Forelimb muscle (tissue), 1 donor: ENCODE measurements at regions not wholly inside any gene's neighbourhood (a gene's known extent, or its start where the extent isn't known, plus 50 kb on each side); places are given as distances from the start of the nearest gene placed in this dataset.
"Not testable (repeated sequence)": the region's sequence is repeated elsewhere in the genome, so short reads cannot be mapped to it uniquely, and the experiment has no call there.

ENCODE experiments used
- DNase-seq: peaks from one replicate; pipeline ENCODE4 v3.0.0-alpha.2; 2013; ENCODE audit warnings: low read depth

DNA sequence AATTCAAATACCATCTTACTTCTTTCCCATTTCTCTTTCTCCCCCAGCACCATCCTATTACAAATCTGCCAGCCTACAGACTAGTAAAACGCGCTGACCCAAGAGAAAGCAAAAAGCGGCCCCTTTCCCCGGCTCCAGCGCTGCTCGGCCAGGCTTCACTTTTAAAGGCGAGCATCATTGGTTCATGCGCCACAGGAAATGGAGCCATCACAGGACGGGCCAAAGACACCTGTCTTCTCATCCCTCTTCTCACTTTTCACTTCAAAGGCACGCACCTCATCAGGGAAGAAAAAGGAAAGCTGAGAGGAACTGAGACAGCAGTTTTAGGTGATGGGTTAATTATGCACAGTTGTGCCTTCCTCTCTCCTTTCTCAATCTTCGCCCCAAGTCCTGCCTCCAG lies 664.2 kb upstream of the USP24 start:
- DNase-seq = no peak

DNA sequence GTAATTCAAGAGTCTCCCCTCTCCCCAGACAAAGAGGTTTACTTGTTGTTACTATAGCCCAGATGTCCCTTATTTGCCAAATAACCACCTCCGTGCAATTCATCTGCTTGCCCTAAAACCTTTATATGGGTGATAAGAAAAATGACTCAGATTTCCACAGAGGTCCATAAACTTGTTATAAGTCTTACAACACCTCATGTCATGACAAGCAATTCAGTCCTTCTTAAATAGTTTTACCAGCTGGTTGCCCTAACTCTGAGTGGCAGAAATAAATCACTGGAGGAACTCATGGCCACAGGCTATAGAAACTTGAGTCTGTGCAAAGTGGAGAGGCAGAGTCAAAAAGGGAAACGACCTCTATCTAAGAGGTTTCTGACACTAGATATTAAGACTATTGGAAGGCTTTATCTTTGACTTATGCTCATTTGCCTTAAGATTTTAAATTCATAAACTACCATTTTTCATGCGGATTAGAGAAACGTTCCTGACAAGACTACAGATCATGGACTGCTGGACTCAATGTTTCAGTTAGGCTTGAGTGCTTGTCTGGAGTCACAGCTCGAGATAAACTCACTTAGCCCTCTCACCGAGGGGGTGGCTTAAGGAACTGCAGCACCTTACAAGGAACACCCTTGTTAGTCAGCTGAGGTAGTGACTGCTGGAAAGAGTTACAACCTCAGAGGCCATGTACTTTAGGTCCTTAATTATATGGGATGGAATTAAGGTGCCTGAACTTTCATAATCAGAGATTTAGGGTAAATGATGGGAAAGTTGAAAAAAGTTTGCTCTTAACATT lies 662.5 kb upstream of the USP24 start:
- no peak for DNase-seq

DNA sequence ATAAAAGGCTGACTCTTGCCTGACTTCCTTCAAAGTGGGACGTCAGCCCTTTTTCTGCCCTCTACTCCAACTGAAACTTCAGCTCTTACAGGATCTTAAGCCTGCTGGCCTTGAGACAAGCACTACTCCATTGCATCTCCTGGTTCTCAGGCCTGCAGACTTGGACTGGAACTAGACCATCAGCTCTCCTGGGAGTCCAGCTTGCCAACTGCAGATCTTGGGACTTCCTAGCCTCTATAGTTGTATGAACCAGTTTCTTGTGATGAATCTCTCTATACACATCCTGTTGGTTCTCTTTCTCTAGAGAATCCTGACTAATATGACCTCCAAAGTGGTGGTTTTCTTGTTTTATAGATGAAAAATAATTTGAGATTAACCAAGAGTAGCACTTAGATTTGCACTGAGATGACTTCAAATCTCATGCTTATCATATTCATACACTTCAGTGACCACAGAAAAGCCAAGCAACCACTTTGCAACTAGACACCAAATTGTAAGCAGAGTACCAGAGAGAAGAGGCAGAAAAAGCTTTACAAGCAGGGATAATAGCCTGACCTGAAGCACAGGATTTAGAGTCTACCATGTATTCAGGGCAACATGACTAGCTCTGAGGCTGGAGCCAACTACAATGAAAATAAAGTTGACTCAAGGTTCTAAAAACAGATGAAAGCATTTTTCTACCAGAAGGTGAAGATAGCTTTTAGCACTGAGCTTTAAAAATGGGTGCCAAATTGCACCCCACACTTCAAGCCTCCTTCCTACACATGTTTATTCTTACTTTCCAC lies 661.3 kb upstream of the USP24 start:
- no peak for DNase-seq

- no peak for DNase-seq
Measured at GRCh38 chr1:55870106-55870505, 654.9 kb upstream of the USP24 start.

GRCh38 chr1:55869065-55869464 lies 653.9 kb upstream of the USP24 start:
- DNase-seq = no peak

DNA sequence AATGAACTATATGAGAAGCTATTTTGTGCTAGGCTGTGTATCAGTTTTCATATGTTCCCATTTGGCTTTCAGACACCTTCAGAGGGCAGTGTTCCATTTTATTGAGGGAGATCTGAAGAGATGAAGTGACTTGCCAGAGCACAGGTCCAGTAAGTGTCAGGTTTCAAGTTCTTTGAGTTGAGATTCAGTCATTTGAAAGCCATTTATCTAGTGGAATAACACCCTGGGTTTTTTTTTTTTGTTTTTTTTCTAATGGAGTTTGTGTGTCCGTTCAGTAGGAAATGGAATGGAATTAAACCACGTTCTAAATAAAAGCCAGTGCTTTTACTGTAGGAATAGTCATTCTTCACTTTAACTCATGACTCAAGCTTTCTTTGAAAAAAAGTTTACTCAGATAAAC lies 652.9 kb upstream of the USP24 start:
- DNase-seq = no peak

DNA sequence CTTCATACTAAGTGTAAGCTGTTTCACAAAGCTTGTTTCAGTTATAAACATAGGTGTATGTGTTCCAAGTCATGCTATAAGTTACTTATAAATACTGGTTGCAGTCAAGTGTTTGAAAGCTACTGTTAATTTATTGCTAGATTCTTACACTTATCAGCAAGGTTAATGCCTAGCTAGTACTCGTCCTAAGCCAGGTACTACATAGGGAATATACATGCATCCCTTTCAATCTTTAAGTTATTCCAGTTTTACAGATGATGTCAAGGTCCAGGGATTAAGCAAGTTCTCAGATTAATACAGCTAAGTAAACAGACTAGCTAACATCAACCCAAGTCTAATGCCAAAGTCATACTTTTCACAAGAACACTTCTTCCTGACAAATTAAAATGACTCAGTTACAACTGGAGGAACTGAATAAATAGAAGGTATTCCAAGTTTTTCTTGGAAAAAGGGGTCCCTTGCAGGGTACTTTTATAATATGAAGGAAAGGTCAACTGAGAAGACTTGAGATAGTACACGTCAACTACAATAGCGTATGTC lies 652.2 kb upstream of the USP24 start:
- DNase-seq = no peak

GRCh38 chr1:55865778-55866177 lies 650.6 kb upstream of the USP24 start:
- not testable (repeated sequence) for DNase-seq

- DNase-seq = no peak
Measured at GRCh38 chr1:55864251-55864650, 649.1 kb upstream of the USP24 start.

DNA sequence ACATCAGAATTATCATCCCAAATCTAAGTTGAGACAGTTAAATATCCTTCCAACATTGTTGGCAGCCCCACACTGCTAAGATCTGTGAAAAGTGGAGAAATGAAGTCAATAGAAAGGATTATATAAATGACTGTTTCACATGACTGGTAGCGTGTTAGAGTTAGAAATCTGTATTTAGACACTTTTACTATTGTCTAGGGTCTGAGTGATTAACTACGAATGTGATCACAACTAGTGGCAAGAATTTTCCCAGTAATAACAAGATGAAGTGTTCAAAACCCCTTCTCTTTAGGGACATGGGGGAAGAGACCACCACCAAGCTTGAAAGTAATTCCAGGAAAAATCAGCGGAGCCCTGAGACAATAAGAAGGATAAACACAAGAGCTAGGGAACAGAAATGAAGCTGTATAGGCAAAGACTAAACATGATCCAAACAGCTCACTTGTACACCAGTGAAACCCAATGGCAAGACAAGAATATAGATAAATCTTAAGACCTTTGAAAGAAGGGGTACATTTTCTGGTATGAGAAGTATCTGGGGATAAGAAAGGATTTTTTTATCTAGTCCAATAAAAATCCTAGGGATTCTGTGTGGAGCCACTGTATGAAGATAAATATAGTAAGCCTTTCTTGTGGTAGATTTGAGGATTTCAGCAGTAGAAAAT lies 646.6 kb upstream of the USP24 start:
- DNase-seq = no peak

DNA sequence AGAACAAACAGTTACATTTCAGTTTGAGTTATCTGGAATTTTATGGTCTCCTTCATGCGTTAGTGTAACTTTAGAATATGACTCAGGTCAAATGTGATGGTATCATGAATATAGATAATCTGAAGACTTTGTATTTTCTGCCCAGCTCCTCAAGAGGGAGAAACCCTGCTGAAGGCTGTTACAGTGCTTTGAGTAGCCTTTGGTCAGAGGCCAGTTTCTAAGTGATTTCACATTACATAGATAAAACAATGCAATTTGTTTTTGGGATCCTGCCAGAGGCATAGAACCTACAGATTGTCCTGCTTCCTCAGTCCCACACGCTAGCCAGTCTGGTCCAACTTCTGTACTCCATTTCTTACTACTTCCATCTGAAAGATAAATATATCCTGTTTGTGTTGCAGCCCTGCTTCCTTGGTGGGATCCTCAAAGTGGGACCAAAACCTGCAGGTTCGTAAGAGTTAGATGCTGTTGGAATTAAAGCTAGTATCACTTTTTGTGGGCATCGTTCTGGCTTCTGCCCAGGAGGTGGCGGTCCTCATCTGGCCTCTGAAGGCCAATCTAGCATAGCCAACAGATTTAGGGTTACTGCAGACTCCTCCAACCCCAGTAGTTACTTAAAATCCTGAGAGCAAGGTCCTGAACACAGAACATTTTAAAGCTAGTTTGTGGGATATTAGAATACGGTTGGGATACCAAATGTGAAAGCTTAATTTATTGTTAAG lies 645.8 kb upstream of the USP24 start:
- DNase-seq = no peak

DNA sequence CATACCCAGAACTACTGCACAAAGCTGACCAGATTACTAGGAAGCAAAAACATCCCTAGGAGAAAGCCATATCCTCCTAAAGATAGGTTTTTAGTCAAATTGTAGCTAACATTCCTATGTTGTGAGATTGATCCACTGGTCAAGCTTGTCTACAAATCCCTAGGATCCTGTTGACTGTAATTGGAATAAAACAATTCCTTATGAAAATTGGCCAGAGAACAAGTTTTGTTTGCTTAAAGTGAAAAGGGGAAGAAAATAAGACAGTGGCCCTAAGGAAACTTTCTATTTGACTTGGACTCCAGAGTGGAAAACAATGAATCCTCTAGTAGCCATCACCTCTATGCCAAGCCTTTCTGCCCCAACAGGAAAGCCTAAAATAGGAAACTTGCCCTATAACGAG lies 645.2 kb upstream of the USP24 start:
- no peak for DNase-seq

DNA sequence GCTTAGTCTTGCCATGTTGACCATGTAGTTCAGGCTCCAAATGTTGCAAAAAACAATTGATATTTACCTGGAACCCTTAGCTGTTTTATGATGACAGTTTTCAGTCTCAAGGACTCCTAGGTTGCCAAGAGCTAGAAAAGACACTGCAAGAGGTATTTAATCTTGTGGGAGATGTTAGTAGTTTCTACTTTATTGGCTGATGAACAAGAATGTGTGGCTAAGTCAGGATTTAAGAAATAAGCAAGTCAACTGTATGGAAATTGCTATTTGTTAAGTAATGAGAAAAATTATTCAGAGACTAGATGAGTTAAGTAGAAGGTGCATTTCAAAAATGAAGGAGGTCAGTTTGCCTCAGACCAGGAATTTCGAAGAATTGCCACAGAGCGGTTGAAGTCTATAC lies 639.7 kb upstream of the USP24 start:
- no peak for DNase-seq

DNA sequence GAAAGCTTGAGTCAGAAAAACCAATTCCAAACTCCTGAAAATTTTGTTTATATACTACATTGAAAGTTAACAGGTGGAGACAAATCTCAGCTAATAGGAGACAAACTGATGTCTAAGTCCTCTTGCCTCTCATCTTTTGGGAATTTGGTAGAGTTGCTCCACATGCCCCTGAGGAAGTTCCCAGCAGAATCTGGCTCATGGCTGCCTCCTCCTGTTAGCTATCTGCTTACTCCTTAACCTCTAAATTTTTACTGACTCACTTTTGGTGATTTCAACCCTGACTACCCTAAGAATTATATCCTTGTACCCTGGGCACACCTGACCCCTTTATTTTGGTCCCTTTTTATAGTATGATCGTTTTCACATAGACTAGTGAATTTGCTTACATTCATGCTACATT lies 633.7 kb upstream of the USP24 start:
- no peak for DNase-seq

GRCh38 chr1:55846051-55846450 lies 630.9 kb upstream of the USP24 start:
- DNase-seq = no peak

GRCh38 chr1:55844322-55844721 lies 629.2 kb upstream of the USP24 start:
- no peak for DNase-seq

GRCh38 chr1:55839626-55840025 lies 624.5 kb upstream of the USP24 start:
- DNase-seq = no peak

DNA sequence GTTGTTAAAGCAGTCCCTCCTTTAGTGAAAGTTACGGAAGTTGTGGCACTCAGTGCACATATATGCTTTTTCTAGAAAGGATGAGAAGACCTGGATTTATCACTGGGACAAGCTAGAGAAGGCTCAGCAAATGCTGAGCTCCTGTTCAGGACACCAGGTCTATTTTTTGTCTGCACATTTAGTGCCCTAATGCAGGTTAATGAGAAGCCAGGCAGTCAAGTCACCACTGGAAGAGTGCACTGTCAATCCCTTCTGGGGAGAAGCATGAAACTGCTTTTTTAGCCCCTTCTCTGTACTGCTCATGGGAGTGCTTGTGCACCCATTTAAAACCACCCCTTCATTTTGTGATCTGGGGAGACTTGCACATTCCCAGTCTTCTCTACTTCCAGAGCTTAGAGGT lies 624.1 kb upstream of the USP24 start:
- DNase-seq = no peak

GRCh38 chr1:55836086-55836485 lies 620.9 kb upstream of the USP24 start:
- no peak for DNase-seq

DNA sequence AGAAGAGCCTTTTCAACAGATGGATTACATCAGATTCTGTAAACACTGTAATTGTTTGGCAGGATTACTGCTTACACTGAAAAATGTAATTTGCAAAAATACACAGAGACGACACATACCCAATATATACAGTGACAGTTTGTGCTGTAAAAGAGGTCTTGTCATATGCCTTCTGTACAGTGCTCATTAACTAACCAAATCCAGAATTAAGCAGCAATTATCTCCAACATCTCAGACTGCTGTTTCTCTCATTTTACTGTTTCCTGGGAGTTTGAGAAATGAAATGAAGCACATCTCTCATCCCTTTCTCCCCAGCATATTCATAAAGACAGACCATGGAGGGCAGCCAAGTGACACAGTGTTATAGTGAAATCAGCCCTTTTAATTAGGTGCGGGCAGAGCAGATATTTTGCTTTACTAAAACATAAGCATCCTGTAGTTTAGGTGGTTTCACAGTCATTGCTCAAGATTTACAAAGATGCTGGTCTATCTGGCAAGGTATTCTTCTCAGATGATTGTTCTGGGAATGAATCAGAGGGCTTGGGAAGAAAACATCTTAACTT lies 618.4 kb upstream of the USP24 start:
- peak; percentile 52 for DNase-seq

DNA sequence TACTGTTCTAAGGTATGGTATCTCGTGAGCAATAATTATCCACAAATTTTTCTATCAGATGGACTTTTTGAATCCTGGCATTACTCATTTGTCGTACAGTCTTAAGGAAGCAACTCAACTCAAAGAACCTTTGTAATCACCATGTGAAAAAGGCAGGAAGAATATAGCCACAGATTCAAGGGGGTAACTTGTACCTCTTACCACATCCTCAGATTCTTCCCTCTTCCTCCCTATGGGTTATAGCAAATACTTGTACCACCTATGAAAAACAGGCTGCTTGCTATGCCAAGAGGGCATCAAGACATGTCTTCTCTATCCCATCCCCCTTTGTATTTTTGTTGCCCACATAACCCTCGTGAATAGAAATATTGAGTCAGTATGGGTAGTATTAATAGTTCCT lies 616.6 kb upstream of the USP24 start:
- DNase-seq = no peak
